HG03575 (cell line): ENCODE measurements at regions not wholly inside any gene's neighbourhood (a gene's known extent, or its start where the extent isn't known, plus 50 kb on each side); places are given as distances from the start of the nearest gene placed in this dataset.
"Not testable (repeated sequence)": the region's sequence is repeated elsewhere in the genome, so short reads cannot be mapped to it uniquely, and the experiment has no call there.

Experiments used
- ATAC-seq: cut with Tn5 transposase; IDR thresholded peaks from one replicate; pipeline ENCODE4 v1.9.1; 2021; ENCODE audit not compliant: unreplicated experiment, insufficient number of reproducible peaks, low FRiP score; ENCODE audit errors: extremely low read depth

- not testable (repeated sequence) for ATAC-seq
Observed at GRCh38 chr2:117028708-117029107, 785.8 kb upstream of the DDX18 start.

- ATAC-seq: no peak
Observed at GRCh38 chr2:117055499-117056375, 758.8 kb upstream of the DDX18 start.

GRCh38 chr2:117056376-117056748, 758.1 kb upstream of the DDX18 start:
- no peak for ATAC-seq

GRCh38 chr2:117057016-117057415, 757.5 kb upstream of the DDX18 start:
- no peak for ATAC-seq

GRCh38 chr2:117058366-117058765, 756.1 kb upstream of the DDX18 start:
- peak; percentile 90 for ATAC-seq

GRCh38 chr2:117064021-117064420, 750.5 kb upstream of the DDX18 start:
- ATAC-seq: no peak

- no peak for ATAC-seq
Observed at GRCh38 chr2:117065912-117066311, 748.6 kb upstream of the DDX18 start.

- ATAC-seq: no peak
Observed at GRCh38 chr2:117067900-117068299, 746.6 kb upstream of the DDX18 start.

GRCh38 chr2:117068371-117068770, 746.1 kb upstream of the DDX18 start:
- no peak for ATAC-seq

- no peak for ATAC-seq
Observed at GRCh38 chr2:117071556-117072102, 742.9 kb upstream of the DDX18 start.

GRCh38 chr2:117074756-117075155, 739.7 kb upstream of the DDX18 start:
- ATAC-seq: no peak

- ATAC-seq: no peak
Observed at GRCh38 chr2:117085256-117085655, 729.2 kb upstream of the DDX18 start.

- ATAC-seq: no peak
Observed at GRCh38 chr2:117085737-117086136, 728.8 kb upstream of the DDX18 start.

GRCh38 chr2:117086174-117086942, 728.1 kb upstream of the DDX18 start:
- ATAC-seq: no peak

- no peak for ATAC-seq
Observed at GRCh38 chr2:117086943-117087250, 727.6 kb upstream of the DDX18 start.

GRCh38 chr2:117087535-117088291, 726.8 kb upstream of the DDX18 start:
- ATAC-seq: no peak

GRCh38 chr2:117091041-117091837, 723.3 kb upstream of the DDX18 start:
- no peak for ATAC-seq

- no peak for ATAC-seq
Observed at GRCh38 chr2:117101613-117102012, 712.9 kb upstream of the DDX18 start.
